K562 (cell line): ENCODE measurements at regions not wholly inside any gene's neighbourhood (a gene's known extent, or its start where the extent isn't known, plus 50 kb on each side); places are given as distances from the start of the nearest gene placed in this dataset.

ENCODE experiments used
- KLF6 ChIP-seq: fragments of 250-450 bp; sonication (Bioruptor Pico); IDR thresholded peaks from 2 replicates; pipeline ENCODE4 v1.4.0; 2020; ENCODE audit warnings: mild to moderate bottlenecking, moderate library complexity, borderline replicate concordance
- MCM3 ChIP-seq: fragments of 450-650 bp; IDR thresholded peaks from 2 replicates; pipeline ENCODE4 v1.6.1; 2016
- TGIF2 ChIP-seq: sonication (generic); formaldehyde crosslinking; IDR thresholded peaks from 2 replicates; pipeline ENCODE4 v1.8.1; 2022; ENCODE audit warnings: mild to moderate bottlenecking, missing genetic modification reagents, moderate library complexity
- ZNF586 ChIP-seq: fragments of 450-650 bp; formaldehyde crosslinking; conservative IDR thresholded peaks from 2 replicates; pipeline ENCODE4 v1.4.0; 2020; ENCODE audit warnings: mild to moderate bottlenecking, moderate library complexity
- ZNF589 ChIP-seq: fragments of 200-800 bp; sonication (Bioruptor generic); IDR thresholded peaks from 2 replicates; pipeline ENCODE4 v1.6.1; 2016; ENCODE audit warnings: low read depth, missing genetic modification characterization, missing compliant biosample characterization
- ZNF696 ChIP-seq: fragments of 250-450 bp; sonication (Bioruptor Pico); conservative IDR thresholded peaks from 2 replicates; pipeline ENCODE4 v1.4.0; 2020; ENCODE audit warnings: mild to moderate bottlenecking, moderate library complexity
- TF ChIP-seq, protein P1 (sequence below), 2 experiments: fragments of 450-650 bp; formaldehyde crosslinking in 1 of 2; IDR thresholded peaks; 2 replicates each; pipeline versions ENCODE4 v1.4.0 to v1.6.1; 2014 to 2020; ENCODE audit warnings: mild to moderate bottlenecking in 2 of 2, borderline replicate concordance in 1 of 2, low read depth in 1 of 2
- TF ChIP-seq, protein P2 (sequence below): fragments of 200-800 bp; sonication (Bioruptor generic); IDR thresholded peaks from 2 replicates; pipeline ENCODE4 v1.6.1; 2017; ENCODE audit warnings: missing genetic modification characterization, missing compliant biosample characterization

DNA sequence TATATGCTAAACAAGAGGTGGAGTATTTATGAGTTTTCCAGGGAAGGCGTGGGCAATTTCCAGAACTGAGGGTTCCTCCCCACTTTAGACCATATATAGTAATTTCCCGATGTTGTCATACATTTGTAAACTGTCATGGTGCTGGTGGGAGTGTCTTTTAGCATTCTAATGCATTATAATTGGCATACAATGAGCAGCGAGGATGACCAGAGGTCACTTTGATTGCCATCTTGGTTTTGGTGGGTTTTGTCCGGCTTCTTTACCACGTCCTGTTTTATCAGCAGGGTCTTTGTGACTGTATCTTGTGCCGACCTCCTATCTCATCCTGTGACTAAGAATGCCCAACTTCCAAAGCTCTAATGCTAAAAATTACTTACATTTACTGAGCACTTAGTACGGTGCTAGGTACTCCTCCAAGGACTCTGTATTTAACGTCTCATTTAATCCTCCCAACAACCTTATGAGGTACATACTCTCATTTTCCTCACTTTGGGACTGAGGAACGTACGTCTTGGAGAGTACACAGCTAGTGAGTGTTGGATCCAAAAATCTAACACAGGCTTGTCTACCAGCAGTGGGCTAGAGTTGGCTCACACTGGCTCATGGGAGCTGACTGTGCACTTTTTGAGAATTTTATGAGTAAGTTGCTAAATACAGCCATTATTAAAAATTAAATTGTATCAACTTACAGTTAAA is 144.8 kb upstream of the NEBL start (continued):
- TF ChIP-seq, protein P1, sequence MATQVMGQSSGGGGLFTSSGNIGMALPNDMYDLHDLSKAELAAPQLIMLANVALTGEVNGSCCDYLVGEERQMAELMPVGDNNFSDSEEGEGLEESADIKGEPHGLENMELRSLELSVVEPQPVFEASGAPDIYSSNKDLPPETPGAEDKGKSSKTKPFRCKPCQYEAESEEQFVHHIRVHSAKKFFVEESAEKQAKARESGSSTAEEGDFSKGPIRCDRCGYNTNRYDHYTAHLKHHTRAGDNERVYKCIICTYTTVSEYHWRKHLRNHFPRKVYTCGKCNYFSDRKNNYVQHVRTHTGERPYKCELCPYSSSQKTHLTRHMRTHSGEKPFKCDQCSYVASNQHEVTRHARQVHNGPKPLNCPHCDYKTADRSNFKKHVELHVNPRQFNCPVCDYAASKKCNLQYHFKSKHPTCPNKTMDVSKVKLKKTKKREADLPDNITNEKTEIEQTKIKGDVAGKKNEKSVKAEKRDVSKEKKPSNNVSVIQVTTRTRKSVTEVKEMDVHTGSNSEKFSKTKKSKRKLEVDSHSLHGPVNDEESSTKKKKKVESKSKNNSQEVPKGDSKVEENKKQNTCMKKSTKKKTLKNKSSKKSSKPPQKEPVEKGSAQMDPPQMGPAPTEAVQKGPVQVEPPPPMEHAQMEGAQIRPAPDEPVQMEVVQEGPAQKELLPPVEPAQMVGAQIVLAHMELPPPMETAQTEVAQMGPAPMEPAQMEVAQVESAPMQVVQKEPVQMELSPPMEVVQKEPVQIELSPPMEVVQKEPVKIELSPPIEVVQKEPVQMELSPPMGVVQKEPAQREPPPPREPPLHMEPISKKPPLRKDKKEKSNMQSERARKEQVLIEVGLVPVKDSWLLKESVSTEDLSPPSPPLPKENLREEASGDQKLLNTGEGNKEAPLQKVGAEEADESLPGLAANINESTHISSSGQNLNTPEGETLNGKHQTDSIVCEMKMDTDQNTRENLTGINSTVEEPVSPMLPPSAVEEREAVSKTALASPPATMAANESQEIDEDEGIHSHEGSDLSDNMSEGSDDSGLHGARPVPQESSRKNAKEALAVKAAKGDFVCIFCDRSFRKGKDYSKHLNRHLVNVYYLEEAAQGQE (IDR thresholded peaks at IDR 0.05; ENCODE audit: borderline replicate concordance), result peak; percentile 25; the same call in 1 of the 2 replicates
- TF ChIP-seq, protein P1 (CRISPR knock-in tag; IDR thresholded peaks at IDR 0.05; ENCODE audit: low read depth), result no peak
- TF ChIP-seq TGIF2 (CRISPR knock-in tag) (no peak), ZNF589 (peak; percentile 75; the same call in 1 of the 2 replicates), KLF6 (CRISPR knock-in tag) (0 out of 2 replicates have a peak, but pooled peaks have one; percentile 32), MCM3 (no peak), ZNF586 (CRISPR knock-in tag) (no peak), ZNF696 (CRISPR knock-in tag) (no peak)
- TF ChIP-seq, protein P2, sequence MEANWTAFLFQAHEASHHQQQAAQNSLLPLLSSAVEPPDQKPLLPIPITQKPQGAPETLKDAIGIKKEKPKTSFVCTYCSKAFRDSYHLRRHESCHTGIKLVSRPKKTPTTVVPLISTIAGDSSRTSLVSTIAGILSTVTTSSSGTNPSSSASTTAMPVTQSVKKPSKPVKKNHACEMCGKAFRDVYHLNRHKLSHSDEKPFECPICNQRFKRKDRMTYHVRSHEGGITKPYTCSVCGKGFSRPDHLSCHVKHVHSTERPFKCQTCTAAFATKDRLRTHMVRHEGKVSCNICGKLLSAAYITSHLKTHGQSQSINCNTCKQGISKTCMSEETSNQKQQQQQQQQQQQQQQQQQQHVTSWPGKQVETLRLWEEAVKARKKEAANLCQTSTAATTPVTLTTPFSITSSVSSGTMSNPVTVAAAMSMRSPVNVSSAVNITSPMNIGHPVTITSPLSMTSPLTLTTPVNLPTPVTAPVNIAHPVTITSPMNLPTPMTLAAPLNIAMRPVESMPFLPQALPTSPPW (CRISPR knock-in tag), result 0 out of 2 replicates have a peak, but pooled peaks have one; percentile 25
